ENCODE measurements at regions not wholly inside any gene's neighbourhood (a gene's known extent, or its start where the extent isn't known, plus 50 kb on each side); places are given as distances from the start of the nearest gene placed in this dataset.

DNA sequence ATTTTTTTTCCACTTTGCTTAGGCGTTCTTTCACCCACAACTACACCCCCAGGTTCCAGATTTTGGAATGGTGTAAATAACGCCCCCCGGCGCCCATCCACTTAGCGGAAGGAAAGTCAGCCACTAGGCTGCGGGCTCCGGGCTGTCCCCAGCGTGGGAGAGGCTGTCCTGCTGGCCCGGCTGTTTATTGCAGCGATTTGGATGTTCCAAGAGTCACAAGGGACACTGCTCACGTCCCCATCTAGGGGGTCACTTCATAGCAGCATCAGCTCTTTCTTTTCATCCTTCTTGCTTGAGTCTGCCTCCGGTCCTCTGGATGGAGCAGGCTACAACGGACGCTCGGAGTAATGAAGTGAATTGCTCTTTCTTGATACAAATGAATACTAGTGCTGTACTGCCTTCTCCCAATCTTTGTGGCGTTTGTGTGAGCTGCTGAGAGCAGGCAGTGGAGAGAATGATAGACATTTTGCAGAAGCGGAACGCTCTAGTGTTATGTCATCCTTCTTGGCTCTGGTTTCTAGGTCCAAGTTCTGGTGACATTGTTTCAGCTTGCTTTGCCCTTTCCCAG lies 50.7 kb upstream of the PAIP2B start:
- DNase-seq, result peak; percentile 10

DNA sequence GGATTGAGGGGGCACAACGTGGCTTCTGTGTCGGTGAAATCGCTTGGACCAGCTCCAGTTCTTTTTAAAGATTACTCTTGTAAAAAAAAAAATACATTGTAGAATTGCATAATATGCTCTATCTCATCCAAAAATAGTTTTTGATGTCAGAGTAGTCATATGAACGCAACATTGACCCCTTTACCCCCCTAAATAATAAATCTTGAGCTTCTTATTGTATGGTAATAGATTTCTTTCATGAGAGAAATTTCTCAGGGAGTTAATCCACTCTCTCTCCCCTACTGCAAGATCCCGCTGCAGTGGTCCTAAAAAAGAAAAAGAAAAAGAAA lies 50.2 kb upstream of the PAIP2B start:
- no peak for DNase-seq

- DNase-seq, result peak; percentile 78
These were observed 49.6 kb upstream of the PAIP2B start for GRCh38 chr2:71276311-71277146.

All from NCI-H1048 (cell line).